ENCODE measurements at regions not wholly inside any gene's neighbourhood (a gene's known extent, or its start where the extent isn't known, plus 50 kb on each side); places are given as distances from the start of the nearest gene placed in this dataset.

DNA sequence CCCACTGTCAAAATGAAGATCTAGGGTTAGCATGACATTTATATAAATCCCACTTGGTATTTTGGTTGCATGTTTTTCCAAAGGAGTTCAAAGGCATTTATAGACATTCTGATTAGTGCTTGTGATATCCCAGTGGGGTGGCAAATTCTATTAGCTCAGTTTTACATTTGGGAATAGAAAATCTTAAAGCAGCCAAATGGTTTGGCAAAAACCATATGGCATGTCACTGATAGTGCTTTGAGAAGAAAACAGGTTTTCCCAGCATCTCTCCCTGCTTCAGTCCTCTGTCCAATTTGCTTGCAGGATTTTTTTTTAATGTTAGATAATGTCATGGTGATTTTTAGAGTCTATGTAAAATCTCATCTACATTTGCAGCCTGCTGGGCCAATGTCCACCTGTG lies 225.1 kb upstream of the DIO3 start:
- Histone ChIP-seq H3K4me2 (ENCODE audit: low read length) (no peak overlapping the region), H2AFZ (ENCODE audit: low read depth, low read length) (no peak overlapping the region)
- TF ChIP-seq, protein P1, sequence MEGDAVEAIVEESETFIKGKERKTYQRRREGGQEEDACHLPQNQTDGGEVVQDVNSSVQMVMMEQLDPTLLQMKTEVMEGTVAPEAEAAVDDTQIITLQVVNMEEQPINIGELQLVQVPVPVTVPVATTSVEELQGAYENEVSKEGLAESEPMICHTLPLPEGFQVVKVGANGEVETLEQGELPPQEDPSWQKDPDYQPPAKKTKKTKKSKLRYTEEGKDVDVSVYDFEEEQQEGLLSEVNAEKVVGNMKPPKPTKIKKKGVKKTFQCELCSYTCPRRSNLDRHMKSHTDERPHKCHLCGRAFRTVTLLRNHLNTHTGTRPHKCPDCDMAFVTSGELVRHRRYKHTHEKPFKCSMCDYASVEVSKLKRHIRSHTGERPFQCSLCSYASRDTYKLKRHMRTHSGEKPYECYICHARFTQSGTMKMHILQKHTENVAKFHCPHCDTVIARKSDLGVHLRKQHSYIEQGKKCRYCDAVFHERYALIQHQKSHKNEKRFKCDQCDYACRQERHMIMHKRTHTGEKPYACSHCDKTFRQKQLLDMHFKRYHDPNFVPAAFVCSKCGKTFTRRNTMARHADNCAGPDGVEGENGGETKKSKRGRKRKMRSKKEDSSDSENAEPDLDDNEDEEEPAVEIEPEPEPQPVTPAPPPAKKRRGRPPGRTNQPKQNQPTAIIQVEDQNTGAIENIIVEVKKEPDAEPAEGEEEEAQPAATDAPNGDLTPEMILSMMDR (IDR thresholded peaks at IDR 0.05; ENCODE audit: low read depth, low read length): no peak
- TF ChIP-seq EZH2phosphoT487 (IDR thresholded peaks at IDR 0.05; ENCODE audit: low read depth): no peak

DNA sequence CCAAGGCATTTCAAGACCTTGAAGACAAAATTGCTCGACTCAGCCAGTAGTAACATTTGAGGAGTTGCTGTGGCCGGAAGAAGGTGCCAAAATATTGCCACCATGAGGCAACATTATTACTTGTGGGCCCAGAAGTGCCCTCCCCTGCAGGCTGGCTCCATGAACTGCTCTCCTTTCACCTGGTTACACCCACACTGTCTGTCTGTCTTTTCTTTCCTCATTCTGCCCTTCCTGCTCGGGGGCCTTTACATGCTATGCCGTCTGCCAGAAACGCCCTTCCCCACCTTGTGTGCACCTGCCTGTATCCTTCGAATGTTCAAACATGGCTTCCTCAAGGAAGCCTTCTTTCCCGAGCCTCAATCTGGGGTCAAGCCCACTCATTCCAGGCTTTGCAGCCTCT lies 224.2 kb upstream of the DIO3 start:
- Histone ChIP-seq H3K4me1 (ENCODE audit: low read length) (no peaks in the 10 kb centered on the region), H3K27me3 (ENCODE audit: low read depth, low read length) (no peaks in the 10 kb centered on the region)
- no peak for TF ChIP-seq EZH2phosphoT487 (IDR thresholded peaks at IDR 0.05; ENCODE audit: low read depth)
- TF ChIP-seq, protein P1 (IDR thresholded peaks at IDR 0.05; ENCODE audit: low read depth, low read length): no peak

More for the DNA sequence above, 225.1 kb upstream of the DIO3 start:
- Histone ChIP-seq H3K9me3 (ENCODE audit: insufficient read depth, low read length) (no peaks in the 10 kb centered on the region), H3K9ac (ENCODE audit: low read length) (no peak overlapping the region), H3K36me3 (replicated peaks; ENCODE audit: low read depth, low read length) (no peaks in the 10 kb centered on the region), H3K4me3 (ENCODE audit: low read length) (no peak overlapping the region), H3K27ac (ENCODE audit: low read length) (no peak overlapping the region), H4K20me1 (ENCODE audit: insufficient read depth, low read length) (no peaks in the 10 kb centered on the region), H3K4me1 (ENCODE audit: low read length) (no peaks in the 10 kb centered on the region), H3K27me3 (ENCODE audit: low read depth, low read length) (no peaks in the 10 kb centered on the region), H3K79me2 (ENCODE audit: low read length) (no peaks in the 10 kb centered on the region)

DNA sequence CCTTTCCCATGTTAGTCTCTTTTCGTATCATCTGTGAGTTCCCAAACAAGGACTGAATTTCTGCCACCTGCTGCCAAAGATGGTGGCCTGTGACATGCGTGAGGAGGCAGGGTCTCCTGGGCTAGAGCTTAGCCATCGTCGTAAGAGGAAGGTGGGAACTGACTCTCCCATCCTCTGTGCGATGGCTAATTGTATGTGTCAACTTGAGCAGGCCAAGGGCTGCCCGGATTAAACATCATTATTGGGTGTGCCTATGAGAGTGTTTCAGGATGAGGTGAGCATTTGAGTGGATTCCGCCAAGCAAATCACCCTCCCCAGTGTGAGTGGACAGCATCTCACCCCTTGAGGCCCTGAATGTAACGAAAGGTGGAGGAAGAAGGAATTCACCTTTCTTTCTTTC lies 220.7 kb upstream of the DIO3 start:
- no peak overlapping the region for H2AFZ ChIP-seq (ENCODE audit: low read depth, low read length)
- H3K36me3 ChIP-seq (replicated peaks; ENCODE audit: low read depth, low read length): no peaks in the 10 kb centered on the region
- H3K4me1 ChIP-seq (ENCODE audit: low read length): no peaks in the 10 kb centered on the region
- no peak overlapping the region for H3K4me2 ChIP-seq (ENCODE audit: low read length)
- H3K4me3 ChIP-seq (ENCODE audit: low read length): no peak overlapping the region
- no peaks in the 10 kb centered on the region for H3K79me2 ChIP-seq (ENCODE audit: low read length)
- H3K9me3 ChIP-seq (ENCODE audit: insufficient read depth, low read length): no peaks in the 10 kb centered on the region
- no peak overlapping the region for H3K27ac ChIP-seq (ENCODE audit: low read length)
- no peaks in the 10 kb centered on the region for H3K27me3 ChIP-seq (ENCODE audit: low read depth, low read length)
- TF ChIP-seq EZH2phosphoT487 (IDR thresholded peaks at IDR 0.05; ENCODE audit: low read depth): no peak
- TF ChIP-seq, protein P1 (IDR thresholded peaks at IDR 0.05; ENCODE audit: low read depth, low read length): no peak
- H4K20me1 ChIP-seq (ENCODE audit: insufficient read depth, low read length): no peaks in the 10 kb centered on the region
- H3K9ac ChIP-seq (ENCODE audit: low read length): no peak overlapping the region

More for the DNA sequence above, 224.2 kb upstream of the DIO3 start:
- Histone ChIP-seq H3K9me3 (ENCODE audit: insufficient read depth, low read length) (no peaks in the 10 kb centered on the region), H3K4me3 (ENCODE audit: low read length) (no peak overlapping the region), H3K9ac (ENCODE audit: low read length) (no peak overlapping the region), H3K79me2 (ENCODE audit: low read length) (no peaks in the 10 kb centered on the region), H4K20me1 (ENCODE audit: insufficient read depth, low read length) (no peaks in the 10 kb centered on the region), H3K36me3 (replicated peaks; ENCODE audit: low read depth, low read length) (no peaks in the 10 kb centered on the region), H2AFZ (ENCODE audit: low read depth, low read length) (no peak overlapping the region), H3K27ac (ENCODE audit: low read length) (no peak overlapping the region), H3K4me2 (ENCODE audit: low read length) (no peak overlapping the region)

DNA sequence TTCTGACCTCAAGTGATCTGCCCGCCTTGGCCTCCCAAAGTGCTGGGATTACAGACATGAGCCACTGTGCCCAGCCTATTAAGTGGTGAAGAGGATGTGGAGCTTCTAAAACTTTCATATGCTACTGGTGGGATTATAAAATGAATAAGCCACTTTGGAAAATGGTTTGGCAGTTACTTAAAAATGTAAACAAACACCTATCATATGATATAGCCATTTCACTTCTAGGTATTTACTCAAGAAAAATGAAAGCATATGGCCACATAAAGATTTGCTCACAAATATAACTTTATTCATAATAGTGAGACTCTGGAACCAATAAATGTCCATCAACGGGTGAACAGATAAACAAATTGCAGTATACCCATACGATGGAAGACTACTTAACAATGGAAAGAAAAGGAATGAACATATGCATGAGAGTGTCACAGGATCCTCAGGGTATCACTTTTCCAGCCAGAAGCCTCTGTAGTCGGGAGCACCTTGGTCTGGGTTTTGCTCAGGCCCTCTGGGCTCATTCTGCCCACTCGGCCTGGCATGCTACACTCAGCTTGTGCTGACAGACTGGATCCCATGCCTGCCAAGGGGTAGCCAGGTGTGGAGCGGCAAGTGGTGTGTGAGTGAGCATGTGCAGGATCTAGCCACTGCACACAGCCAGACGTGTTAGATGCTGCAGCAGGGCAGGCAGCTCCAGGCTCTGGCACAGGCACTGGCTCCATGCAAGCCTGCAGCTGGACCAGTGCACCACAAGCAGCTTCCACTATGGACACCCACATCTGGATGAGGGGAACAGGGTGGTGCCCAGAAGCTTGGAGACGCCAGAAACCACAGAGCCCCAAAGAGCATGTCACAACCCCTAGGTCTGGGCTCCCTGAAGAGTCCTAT lies 213.2 kb upstream of the DIO3 start:
- no peak overlapping the region for H3K27ac ChIP-seq (ENCODE audit: low read length)
- TF ChIP-seq, protein P1 (IDR thresholded peaks at IDR 0.05; ENCODE audit: low read depth, low read length): no peak
- no peak for TF ChIP-seq EZH2phosphoT487 (IDR thresholded peaks at IDR 0.05; ENCODE audit: low read depth)
- no peaks in the 10 kb centered on the region for H4K20me1 ChIP-seq (ENCODE audit: insufficient read depth, low read length)
- no peaks in the 10 kb centered on the region for H3K36me3 ChIP-seq (replicated peaks; ENCODE audit: low read depth, low read length)
- no peak overlapping the region for H2AFZ ChIP-seq (ENCODE audit: low read depth, low read length)
- no peak overlapping the region for H3K9ac ChIP-seq (ENCODE audit: low read length)
- no peaks in the 10 kb centered on the region for H3K4me1 ChIP-seq (ENCODE audit: low read length)
- no peaks in the 10 kb centered on the region for H3K9me3 ChIP-seq (ENCODE audit: insufficient read depth, low read length)
- H3K4me2 ChIP-seq (ENCODE audit: low read length): no peak overlapping the region
- H3K27me3 ChIP-seq (ENCODE audit: low read depth, low read length): no peaks in the 10 kb centered on the region
- no peaks in the 10 kb centered on the region for H3K79me2 ChIP-seq (ENCODE audit: low read length)
- H3K4me3 ChIP-seq (ENCODE audit: low read length): no peak overlapping the region

All from OCI-LY3 (cell line).